Activated naive CD4-positive, alpha-beta T cell treated with anti-CD3 and anti-CD28 coated beads for 36 hours (primary cell): ENCODE measurements at regions not wholly inside any gene's neighbourhood (a gene's known extent, or its start where the extent isn't known, plus 50 kb on each side); places are given as distances from the start of the nearest gene placed in this dataset.
A peak's percentile ranks its signal among the peaks of the same experiment; 100 is the strongest.

ENCODE experiments used
- CTCF ChIA-PET: fragments of 350-600 bp; sonication (Branson Sonifier 250); formaldehyde crosslinking; loops from one replicate; lab custom pipeline; 2021; ENCODE audit warnings: antibody characterized with exemption; lab: Charles Lee
- DNase-seq: peaks from one replicate; pipeline ENCODE4 v3.0.0-alpha.2; 2020
- H3K27ac Mint-ChIP-seq: one replicate; pipeline ENCODE4 v1.8.0; 2021; ENCODE audit warnings: mild to moderate bottlenecking, mixed read lengths
- H3K27me3 Mint-ChIP-seq: one replicate; pipeline ENCODE4 v1.8.0; 2021; ENCODE audit warnings: low read depth, mixed read lengths
- H3K36me3 Mint-ChIP-seq: one replicate; pipeline ENCODE4 v1.8.0; 2021; ENCODE audit warnings: low read depth, mixed read lengths
- H3K4me1 Mint-ChIP-seq: one replicate; pipeline ENCODE4 v1.8.0; 2021; ENCODE audit warnings: low read depth, mixed read lengths
- H3K4me3 Mint-ChIP-seq: one replicate; pipeline ENCODE4 v1.8.0; 2021; ENCODE audit warnings: mild to moderate bottlenecking, moderate library complexity, mixed read lengths
- H3K9me3 Mint-ChIP-seq: one replicate; pipeline ENCODE4 v1.8.0; 2021; ENCODE audit warnings: mixed read lengths
- intact Hi-C: fragments of 100-400 bp; cut with micrococcal nuclease; formaldehyde crosslinking; loops from one replicate; pipeline ENCODE4 v1.15.1; 2023

DNA sequence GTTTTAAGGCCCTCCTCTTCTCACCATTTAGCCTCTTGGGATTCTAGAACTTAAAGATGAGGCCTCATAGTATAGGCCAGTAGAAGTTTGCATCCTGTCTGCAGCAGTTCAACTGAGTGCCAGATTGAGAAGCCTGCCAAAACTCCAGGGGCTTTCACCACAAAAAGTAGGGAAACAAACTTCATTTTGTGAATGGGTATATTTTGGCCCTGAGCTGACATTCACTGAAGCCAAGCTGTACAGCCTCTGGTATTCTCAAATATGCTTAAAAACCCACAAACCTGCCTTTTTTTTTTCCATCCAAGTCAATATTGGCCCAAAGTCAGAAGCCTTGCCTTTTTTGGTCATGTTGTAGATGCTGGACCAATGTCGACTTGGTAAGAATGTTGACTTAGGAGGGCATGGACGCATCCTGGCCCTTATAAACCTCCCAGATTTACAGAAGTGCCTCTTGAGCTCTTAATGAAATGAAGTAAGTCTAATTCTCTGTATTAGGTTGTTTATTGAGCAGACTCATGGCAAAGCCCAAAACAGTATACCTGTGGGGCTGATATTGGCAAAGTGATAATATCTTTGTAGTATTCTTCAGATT, 337.5 kb downstream of the CHRM3 start:
- H3K9me3 Mint-ChIP-seq: peaks cover 10% of the 10 kb centered on the region
- DNase-seq: no peak
- intact Hi-C loops: no loop called here
- peak overlapping the region; percentile 27 for H3K4me3 Mint-ChIP-seq
- no peak overlapping the region for H3K27ac Mint-ChIP-seq
- CTCF ChIA-PET: interaction anchor here (1.5 kb wide), 1 partner anchor 9 kb away, joined by 7 read pairs; no protein-coding TSS in a partner anchor
- H3K4me1 Mint-ChIP-seq: peaks cover 60% of the 10 kb centered on the region
- peaks cover 11% of the 10 kb centered on the region for H3K36me3 Mint-ChIP-seq
- H3K27me3 Mint-ChIP-seq: no peaks in the 10 kb centered on the region

DNA sequence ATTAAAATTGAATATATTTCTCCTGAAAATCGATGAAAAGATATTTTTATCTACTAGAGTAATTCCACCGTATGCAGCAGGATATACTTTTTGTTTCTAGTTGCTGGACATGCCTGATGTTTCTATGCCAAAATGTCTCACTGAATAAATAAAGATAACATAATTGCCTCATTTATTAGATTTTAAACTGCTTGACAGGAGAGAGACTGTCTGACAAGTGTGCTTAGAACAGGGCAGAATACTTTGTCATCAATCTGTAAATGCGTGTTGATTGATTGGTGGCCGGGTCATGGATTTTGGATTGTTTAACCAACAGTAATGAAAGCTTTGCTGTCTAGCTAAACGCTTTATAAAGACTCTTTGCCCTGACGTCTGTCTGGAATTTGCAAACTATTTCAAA, 339.0 kb downstream of the CHRM3 start:
- intact Hi-C loops: no loop called here
- CTCF ChIA-PET: interaction anchor here (1.3 to 1.5 kb wide), 2 partner anchors 10 kb away, joined by 3 to 7 read pairs; no protein-coding TSS in a partner anchor
- peaks cover 60% of the 10 kb centered on the region for H3K4me1 Mint-ChIP-seq
- no peak overlapping the region for H3K4me3 Mint-ChIP-seq
- no peak overlapping the region for H3K27ac Mint-ChIP-seq
- H3K9me3 Mint-ChIP-seq: peaks cover 10% of the 10 kb centered on the region
- peaks cover 12% of the 10 kb centered on the region for H3K36me3 Mint-ChIP-seq
- H3K27me3 Mint-ChIP-seq: no peaks in the 10 kb centered on the region
- DNase-seq: no peak

DNA sequence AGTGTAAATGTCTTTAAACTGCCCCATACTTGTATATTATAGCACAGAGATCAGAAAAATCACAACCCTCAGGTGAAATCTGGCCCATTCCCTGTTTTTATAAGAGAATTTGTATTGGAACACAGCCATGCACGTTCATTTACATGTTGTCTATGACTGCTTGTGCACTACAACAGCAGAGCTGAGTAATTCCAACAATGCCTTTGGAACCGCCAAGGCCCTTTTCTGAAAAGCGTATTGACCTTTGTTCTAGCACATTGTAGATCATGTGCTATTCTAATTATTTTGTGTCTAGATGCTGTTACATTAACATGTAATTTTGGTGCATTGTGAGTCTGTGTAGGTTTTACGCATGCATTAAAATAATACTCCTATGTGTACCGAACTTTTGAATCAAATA, 339.6 kb downstream of the CHRM3 start:
- CTCF ChIA-PET: interaction anchor here (1.9 kb wide), 1 partner anchor 93 kb away, joined by 5 read pairs; no protein-coding TSS in a partner anchor
- no peak overlapping the region for H3K4me3 Mint-ChIP-seq
- no peak overlapping the region for H3K27ac Mint-ChIP-seq
- no peaks in the 10 kb centered on the region for H3K27me3 Mint-ChIP-seq
- no peak for DNase-seq
- H3K4me1 Mint-ChIP-seq: peaks cover 59% of the 10 kb centered on the region
- peaks cover 12% of the 10 kb centered on the region for H3K36me3 Mint-ChIP-seq
- H3K9me3 Mint-ChIP-seq: peaks cover 10% of the 10 kb centered on the region
- intact Hi-C loops: no loop called here

DNA sequence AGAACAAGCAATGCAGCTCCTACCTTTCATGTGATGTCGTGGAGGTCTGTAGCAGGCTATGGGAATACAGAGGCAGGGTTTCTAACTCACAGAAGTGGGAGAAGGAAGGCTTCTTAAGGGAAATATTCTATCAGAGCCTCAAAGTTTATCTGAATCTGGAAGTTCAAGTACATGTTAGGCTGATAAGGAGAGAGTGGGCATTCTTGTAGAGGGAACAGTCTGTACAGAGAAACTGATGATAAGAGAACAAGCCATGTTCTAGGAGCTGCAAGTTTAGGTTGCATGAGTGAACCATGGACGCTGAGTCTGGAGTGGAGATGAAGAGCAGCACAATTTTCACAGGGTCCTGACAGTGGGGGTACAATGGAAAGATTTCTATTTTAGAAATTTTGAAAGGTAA, 344.0 kb downstream of the CHRM3 start:
- Mint-ChIP-seq H3K9me3 (peaks cover 10% of the 10 kb centered on the region), H3K4me3 (no peak overlapping the region), H3K27me3 (no peaks in the 10 kb centered on the region), H3K36me3 (peaks cover 12% of the 10 kb centered on the region), H3K4me1 (peaks cover 30% of the 10 kb centered on the region), H3K27ac (no peak overlapping the region)
- CTCF ChIA-PET: no interaction called here
- no peak for DNase-seq
- intact Hi-C loops: no loop called here

DNA sequence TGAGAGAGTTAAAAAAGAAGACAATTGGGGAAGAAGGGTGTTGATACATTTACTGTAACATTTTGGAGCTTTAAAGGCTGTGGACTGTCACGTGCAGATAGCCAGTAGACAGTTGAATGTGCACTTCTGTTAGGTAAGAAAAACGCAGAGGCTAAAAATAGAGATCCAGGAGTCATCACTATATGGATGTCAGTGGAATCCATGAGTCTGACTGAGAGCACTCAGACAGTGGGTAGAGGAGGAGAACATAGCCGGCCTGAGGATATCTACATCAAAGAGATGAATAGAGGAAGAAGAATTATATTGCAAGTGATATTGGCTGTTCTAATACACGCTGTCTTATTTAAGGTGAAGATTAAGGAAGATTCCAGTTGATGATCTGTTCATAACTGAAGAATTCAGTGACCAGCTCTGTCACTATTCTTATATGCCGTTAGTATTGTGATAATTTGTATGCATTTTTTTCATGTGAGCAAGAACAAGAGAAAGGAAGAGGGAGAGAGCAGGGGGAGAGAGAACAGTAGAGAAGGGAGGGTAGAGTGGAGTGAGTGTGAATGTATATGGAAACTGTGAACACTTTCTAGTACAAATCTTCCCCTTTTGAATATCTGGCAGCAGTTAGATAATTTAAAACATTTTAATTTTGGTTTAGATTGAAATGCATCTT, 344.8 kb downstream of the CHRM3 start:
- peaks cover 12% of the 10 kb centered on the region for H3K36me3 Mint-ChIP-seq
- CTCF ChIA-PET: no interaction called here
- intact Hi-C loops: no loop called here
- no peak for DNase-seq
- no peak overlapping the region for H3K4me3 Mint-ChIP-seq
- H3K9me3 Mint-ChIP-seq: peaks cover 10% of the 10 kb centered on the region
- peaks cover 28% of the 10 kb centered on the region for H3K4me1 Mint-ChIP-seq
- no peak overlapping the region for H3K27ac Mint-ChIP-seq
- no peaks in the 10 kb centered on the region for H3K27me3 Mint-ChIP-seq

DNA sequence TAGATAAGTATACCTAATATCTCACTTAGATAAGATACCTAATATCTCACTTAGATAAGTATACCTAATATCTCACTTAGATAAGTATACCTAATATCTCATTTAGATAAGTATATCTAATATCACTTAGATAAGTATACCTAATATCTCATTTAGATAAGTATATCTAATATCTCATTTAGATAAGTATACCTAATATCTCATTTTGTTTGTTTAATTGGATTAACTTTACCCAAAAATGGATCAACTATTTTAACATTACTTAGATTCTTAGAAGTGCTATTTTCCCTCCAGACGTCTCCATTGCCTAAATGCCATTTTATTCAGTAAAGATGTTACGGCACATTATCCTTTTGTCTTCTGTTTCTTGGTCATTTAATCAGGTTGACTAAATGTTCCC, 346.4 kb downstream of the CHRM3 start:
- no peak overlapping the region for H3K27ac Mint-ChIP-seq
- peaks cover 8% of the 10 kb centered on the region for H3K9me3 Mint-ChIP-seq
- intact Hi-C loops: no loop called here
- DNase-seq: no peak
- no peaks in the 10 kb centered on the region for H3K27me3 Mint-ChIP-seq
- peaks cover 8% of the 10 kb centered on the region for H3K36me3 Mint-ChIP-seq
- H3K4me3 Mint-ChIP-seq: no peak overlapping the region
- H3K4me1 Mint-ChIP-seq: peaks cover 18% of the 10 kb centered on the region
- CTCF ChIA-PET: interaction anchor here (1.1 kb wide), 1 partner anchor 180 kb away, joined by 3 read pairs; no protein-coding TSS in a partner anchor

DNA sequence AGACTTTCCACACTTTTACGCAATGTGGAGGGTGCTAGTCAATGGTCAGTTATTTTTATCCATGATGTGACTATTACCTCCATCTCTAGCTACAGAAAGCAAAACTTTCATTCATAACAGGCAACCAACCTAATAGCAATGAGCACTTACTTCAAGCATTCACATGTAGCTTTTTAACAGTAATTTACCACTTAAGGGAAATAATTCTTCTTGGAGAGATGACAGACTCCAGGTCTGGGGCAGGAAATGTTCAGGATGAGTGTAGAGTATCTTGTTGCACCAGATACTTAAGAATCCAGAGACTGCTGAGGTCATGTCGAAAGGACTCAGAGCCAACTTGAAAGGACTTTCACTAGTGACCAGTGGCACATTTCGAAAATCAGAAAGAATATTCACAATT, 347.6 kb downstream of the CHRM3 start:
- Mint-ChIP-seq H3K4me1 (peaks cover 10% of the 10 kb centered on the region), H3K36me3 (peaks cover 1% of the 10 kb centered on the region), H3K9me3 (no peaks in the 10 kb centered on the region), H3K4me3 (no peak overlapping the region), H3K27ac (no peak overlapping the region), H3K27me3 (no peaks in the 10 kb centered on the region)
- no peak for DNase-seq
- intact Hi-C loops: no loop called here
- CTCF ChIA-PET: no interaction called here

DNA sequence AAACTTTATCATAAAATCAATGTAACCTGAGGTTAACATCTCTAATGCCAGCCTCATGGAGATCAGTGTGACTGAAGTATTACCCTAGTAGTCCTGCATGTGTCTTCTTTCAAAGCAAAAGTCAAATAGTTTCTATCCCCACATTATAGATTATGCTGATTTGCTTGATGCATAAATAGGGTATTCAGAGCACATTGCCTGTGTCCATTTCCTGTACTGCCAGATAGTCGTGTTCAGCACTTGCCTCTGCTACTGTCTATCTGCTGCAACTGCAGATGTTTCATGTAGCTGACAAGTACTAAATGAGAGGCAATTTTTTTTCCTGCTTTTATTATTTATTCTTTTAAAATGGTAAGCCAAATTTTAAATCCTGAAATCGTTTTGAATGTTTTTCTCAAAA, 348.7 kb downstream of the CHRM3 start:
- intact Hi-C loops: no loop called here
- Mint-ChIP-seq H3K4me3 (no peak overlapping the region), H3K27ac (no peak overlapping the region), H3K9me3 (no peaks in the 10 kb centered on the region), H3K4me1 (peaks cover 14% of the 10 kb centered on the region), H3K36me3 (no peaks in the 10 kb centered on the region), H3K27me3 (no peaks in the 10 kb centered on the region)
- CTCF ChIA-PET: interaction anchor here (1.3 kb wide), 1 partner anchor 10 kb away, joined by 3 read pairs; no protein-coding TSS in a partner anchor
- DNase-seq: no peak

DNA sequence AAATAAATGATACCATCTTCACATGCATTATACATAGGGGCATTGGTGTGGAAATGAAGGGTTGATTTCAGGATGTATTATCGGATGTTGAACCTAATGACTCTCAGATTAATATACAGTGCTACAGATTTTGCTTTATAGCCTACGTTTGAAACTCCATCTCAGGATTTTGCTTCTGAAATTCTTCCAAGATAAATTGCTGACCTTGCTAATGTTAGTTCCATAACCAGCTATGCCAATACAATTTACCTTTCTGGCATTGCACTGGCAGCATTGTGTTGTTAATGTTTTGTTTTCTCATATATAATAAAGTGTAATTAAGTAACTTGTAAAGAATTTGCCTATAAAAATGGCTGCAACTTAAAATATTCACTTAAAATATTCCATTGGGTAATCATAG, 350.1 kb downstream of the CHRM3 start:
- CTCF ChIA-PET: interaction anchor here (1.3 kb wide), 1 partner anchor 12 kb away, joined by 3 read pairs; no protein-coding TSS in a partner anchor
- DNase-seq: no peak

DNA sequence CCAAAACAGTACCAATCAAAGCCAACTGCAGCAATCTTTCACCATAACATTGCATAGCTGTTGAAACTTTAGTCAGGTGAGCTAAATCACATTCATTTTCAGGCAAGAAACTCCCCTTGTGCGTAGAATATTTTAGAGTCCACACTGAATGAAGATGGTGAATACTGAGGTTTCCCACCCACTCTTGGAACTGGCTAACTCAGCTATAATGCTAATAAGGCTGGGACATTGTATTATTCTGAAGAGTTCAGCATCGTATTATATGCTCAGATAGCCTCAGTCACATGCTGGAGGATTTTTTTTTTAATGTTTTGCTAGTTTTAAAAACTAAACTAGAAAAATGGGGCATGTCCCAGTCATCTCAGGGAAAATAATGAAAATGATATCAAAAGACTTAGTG, 352.3 kb upstream of the FMN2 start:
- CTCF ChIA-PET: no interaction called here
- Mint-ChIP-seq H3K36me3 (no peaks in the 10 kb centered on the region), H3K27ac (no peak overlapping the region), H3K27me3 (no peaks in the 10 kb centered on the region), H3K4me3 (no peak overlapping the region), H3K4me1 (peaks cover 20% of the 10 kb centered on the region), H3K9me3 (no peaks in the 10 kb centered on the region)
- no peak for DNase-seq
- intact Hi-C loops: no loop called here

More for the DNA sequence above, 350.1 kb downstream of the CHRM3 start:
- H3K4me3 Mint-ChIP-seq: no peak overlapping the region
- H3K27ac Mint-ChIP-seq: no peak overlapping the region
- no peaks in the 10 kb centered on the region for H3K36me3 Mint-ChIP-seq
- H3K4me1 Mint-ChIP-seq: peaks cover 18% of the 10 kb centered on the region
- intact Hi-C loops: no loop called here
- no peaks in the 10 kb centered on the region for H3K9me3 Mint-ChIP-seq
- H3K27me3 Mint-ChIP-seq: no peaks in the 10 kb centered on the region

DNA sequence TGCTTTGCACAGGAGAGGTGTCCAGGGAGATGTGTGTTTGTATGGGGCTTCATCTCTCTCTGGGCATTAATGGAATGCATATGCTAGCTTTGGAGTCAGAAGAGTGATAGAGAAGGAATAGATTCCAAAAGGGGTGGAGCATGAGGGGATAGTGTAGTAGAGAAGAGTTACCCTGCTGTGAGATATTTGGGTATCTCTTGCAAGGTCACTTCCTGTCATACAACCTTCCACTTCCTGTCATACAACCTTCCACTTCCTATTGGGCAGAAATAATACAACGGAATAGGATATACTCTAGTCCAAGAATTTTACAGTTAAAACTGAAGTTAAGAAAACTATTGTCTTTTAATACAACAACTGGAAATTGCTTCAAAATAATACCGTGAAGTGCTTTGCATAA, 351.8 kb upstream of the FMN2 start:
- Mint-ChIP-seq H3K4me1 (peaks cover 16% of the 10 kb centered on the region), H3K9me3 (no peaks in the 10 kb centered on the region), H3K27ac (no peak overlapping the region), H3K4me3 (no peak overlapping the region), H3K27me3 (no peaks in the 10 kb centered on the region), H3K36me3 (no peaks in the 10 kb centered on the region)
- CTCF ChIA-PET: interaction anchor here (0.6 kb wide), 1 partner anchor 32 kb away, joined by 3 read pairs; no protein-coding TSS in a partner anchor
- no peak for DNase-seq
- intact Hi-C loops: no loop called here

DNA sequence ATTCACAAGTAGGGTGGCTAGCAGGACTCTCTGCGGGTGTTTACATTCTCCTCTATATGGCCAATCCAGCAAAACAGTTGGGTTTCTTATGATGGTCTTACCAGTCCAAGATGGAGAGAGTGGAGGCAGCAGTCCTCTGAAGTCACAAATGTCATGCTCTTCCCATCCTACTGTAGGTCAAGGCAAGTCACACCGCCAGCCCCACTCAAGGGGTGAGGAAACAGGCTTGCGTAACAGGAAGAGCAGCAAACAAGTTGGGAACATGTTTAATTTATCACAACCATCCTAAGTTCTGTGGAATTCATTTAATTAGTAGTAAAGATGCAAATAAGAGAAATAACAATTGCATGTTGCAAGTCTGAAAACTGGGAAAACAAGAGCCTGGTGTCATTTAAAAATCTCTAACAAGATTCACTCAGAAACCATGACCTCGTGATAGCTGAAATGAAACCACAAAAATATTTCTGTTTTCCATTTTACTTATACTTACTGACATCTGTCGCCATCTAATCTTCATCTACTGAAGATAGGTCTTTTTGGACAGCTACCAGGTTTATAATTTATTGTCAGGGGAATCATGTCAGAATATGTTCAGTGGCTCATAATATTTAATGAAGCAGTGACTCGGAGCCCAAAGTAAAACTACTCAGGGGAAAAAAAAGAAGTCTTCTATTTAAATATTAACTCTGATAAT, 349.1 kb upstream of the FMN2 start:
- CTCF ChIA-PET: interaction anchor here (1.3 kb wide), 1 partner anchor 10 kb away, joined by 4 read pairs; no protein-coding TSS in a partner anchor
- H3K27ac Mint-ChIP-seq: no peak overlapping the region
- H3K9me3 Mint-ChIP-seq: no peaks in the 10 kb centered on the region
- DNase-seq: no peak
- intact Hi-C loops: no loop called here
- H3K4me1 Mint-ChIP-seq: peaks cover 12% of the 10 kb centered on the region
- no peaks in the 10 kb centered on the region for H3K36me3 Mint-ChIP-seq
- no peak overlapping the region for H3K4me3 Mint-ChIP-seq
- no peaks in the 10 kb centered on the region for H3K27me3 Mint-ChIP-seq
